GM18502 (cell line): ENCODE measurements at regions not wholly inside any gene's neighbourhood (a gene's known extent, or its start where the extent isn't known, plus 50 kb on each side); places are given as distances from the start of the nearest gene placed in this dataset.

ENCODE experiments used
- ATAC-seq: cut with Tn5 transposase; IDR thresholded peaks from one replicate; pipeline ENCODE4 v1.9.1; 2021; ENCODE audit warnings: mild to moderate bottlenecking; ENCODE audit not compliant: unreplicated experiment, poor library complexity

GRCh38 chr16:7025616-7026190, 306.9 kb upstream of the RBFOX1 start:
- no peak for ATAC-seq

GRCh38 chr16:7021653-7022275, 310.9 kb upstream of the RBFOX1 start:
- ATAC-seq: no peak

GRCh38 chr16:7017006-7017662, 315.5 kb upstream of the RBFOX1 start:
- ATAC-seq: no peak

DNA sequence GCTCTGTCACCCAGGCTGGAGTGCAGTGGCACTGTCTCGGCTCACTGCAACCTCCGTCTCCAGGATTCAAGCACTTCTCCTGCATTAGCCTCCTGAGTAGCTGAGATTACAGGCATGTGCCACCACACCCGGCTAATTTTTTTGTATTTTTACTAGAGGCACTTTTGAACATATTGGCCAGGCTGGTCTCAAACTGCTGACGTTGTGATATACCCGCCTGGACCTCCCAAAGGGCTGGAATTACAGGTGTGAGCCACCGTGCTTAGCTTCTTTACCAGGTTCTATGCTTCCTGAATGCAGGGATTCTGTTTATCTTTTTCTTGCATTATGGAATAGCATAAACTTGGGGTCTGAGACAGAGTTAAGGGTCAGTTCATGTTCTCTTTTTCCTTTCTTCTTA, 317.9 kb upstream of the RBFOX1 start:
- no peak for ATAC-seq

DNA sequence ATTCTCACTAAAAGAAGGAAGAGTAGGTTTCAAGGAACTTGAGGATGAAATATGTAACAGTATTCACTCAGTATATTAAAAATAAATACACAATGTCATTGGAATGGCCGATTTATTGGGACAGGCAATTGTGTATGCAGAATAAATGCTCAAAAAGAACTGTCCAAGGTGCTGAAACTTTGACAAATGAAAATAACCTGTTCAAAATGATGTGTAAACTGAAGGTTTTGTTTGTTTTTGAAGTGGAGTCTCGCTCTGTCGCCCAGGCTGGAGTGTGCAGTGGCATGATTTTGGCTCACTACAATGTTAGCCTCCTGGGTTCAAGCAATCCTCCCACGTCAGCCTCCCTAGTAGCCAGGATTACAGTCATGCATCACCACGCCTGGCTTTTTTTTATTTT, 318.7 kb upstream of the RBFOX1 start:
- no peak for ATAC-seq

DNA sequence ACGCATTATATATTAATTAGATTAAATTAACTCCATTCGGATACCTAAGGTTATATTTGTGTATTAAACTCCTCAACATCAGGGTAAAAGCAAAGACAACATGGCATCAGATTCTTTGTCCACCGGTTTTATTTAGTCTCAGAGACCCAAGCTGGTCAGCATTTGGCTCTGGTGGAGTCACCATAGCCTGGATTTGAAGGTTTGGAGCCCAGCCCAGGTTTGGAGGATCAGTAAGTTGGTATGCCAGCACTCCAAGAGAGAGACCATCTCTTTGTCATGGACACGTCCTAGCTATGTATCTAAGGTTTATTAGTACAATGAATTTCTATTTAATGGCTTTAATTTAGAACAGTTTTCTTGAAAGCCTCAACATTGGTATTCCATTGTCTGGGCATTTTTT, 328.4 kb upstream of the RBFOX1 start:
- ATAC-seq: no peak

DNA sequence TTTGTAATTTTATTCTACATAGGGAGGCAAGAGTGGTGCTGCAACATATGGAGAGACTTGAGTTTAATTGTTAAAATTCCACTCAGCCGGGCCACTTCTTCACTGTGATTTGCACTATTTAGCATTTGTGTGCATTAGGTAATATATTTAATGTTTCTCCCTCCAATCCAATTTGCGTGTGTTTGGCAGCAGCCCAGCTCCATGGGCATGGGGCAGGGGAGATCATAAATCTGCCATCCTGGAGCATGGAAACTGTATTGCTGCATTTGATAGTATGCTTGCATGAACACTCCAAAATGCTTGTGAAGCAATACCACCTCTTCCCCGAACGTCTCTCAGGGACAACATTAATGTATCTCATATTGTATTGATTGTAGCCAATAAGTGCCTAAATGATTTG, 339.1 kb upstream of the RBFOX1 start:
- ATAC-seq: no peak

- ATAC-seq: no peak
These were observed 343.8 kb upstream of the RBFOX1 start for GRCh38 chr16:6988846-6989245.

GRCh38 chr16:6977916-6978315, 354.7 kb upstream of the RBFOX1 start:
- no peak for ATAC-seq

GRCh38 chr16:6977291-6977690, 355.4 kb upstream of the RBFOX1 start:
- ATAC-seq: no peak

DNA sequence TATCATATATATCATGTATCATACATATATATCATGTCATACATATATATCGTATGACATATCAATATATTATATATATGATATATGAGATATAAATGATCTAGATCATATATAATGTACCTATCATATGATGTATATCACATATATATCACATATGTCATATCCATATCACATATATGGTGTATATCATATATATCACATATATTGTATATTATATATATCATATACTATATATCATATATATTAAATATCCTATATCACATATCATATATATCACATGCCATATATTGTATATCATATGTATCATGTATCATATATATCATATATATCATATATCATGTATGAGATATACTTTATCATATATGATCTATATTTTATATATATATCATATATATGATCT, 355.9 kb upstream of the RBFOX1 start:
- no peak for ATAC-seq

DNA sequence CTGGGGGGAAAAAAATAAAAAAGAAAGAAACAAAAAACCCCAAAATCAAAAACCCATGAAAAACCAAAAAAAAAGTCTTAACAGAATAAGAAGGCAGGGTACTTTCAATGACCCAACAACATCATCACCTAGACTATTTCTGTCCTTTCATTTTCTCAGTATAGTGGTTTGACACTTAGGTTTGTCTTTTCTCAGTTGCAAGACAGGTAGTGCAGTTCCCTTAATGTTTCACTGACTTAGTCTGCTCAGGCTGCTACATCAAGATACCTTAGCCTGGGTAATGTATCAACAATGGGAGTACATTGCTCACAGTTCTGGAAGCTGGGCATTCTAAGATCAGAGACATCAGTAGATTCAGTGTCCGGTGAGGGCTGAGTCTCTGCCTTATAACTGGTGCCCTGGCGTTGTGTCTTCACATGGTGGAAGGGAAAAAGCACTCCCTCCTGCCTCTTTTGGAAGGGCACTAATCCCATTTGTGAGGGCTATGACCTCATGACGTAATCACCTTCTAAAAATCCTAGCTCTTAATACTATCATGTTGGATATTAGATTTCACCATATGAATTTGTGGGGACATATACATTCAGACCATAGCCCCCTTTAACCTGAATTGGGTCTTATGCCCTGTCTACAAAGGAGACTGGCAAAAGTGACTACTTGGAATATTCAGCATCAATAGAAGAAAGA, 362.3 kb upstream of the RBFOX1 start:
- ATAC-seq: no peak

DNA sequence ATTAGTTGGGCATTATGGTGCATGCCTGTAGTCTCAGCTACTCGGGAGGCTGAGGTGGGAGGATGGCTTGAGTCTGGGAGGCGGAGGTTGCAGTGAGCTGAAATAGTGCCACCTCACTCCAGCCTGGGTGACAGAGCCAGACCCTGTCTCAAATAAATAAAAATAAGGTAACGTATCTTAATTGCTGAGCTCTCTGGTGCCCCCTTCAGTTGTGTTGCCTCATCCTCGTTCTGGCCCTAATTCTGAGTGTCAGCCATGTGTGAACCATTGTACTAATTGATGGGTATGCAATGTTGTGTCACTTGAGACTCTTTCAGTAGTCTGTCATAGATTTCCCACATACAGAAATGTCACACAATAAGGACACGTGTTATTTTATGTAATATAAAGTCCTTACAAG, 363.1 kb upstream of the RBFOX1 start:
- ATAC-seq: no peak

GRCh38 chr16:6967796-6968320, 364.8 kb upstream of the RBFOX1 start:
- ATAC-seq: no peak

DNA sequence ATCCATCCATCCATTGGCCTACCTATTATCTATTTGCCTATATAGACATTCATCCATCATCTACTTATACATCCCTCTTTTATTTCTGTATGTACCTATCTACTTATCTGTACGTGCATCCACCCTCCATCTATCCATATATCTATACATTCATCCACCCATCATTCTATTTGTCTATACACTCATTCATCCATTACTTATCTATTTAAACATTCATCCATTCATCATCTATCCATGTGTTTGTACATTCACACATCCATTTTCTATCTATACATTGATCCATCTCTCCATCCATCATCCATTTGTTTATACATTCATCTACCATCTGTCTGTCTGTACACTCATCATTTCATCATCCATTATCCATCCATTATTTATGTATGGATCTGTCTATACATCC, 365.7 kb upstream of the RBFOX1 start:
- no peak for ATAC-seq

DNA sequence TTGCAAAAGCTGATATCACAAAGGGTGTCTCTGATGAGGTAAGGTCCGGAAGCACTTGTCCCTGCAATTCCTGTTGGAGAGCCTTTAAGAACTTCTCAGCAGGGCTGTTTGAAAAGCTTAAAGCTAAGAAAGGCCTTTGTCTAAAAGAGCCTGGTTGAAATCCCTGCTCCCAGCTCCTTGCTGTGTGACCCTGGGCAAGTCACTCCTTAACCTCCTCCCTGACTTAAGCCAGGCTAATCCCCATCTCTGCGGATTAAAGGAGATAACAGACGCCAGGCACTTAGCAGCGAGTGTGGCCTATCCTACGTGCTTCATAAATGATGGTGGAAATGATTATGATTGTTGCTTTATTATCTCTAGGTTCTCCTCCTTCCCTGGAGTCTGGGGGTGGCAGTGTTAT, 368.0 kb upstream of the RBFOX1 start:
- ATAC-seq: no peak

- ATAC-seq: no peak
These were observed 370.9 kb upstream of the RBFOX1 start for GRCh38 chr16:6961704-6962103.

GRCh38 chr16:6958184-6958583, 374.5 kb upstream of the RBFOX1 start:
- ATAC-seq: no peak

DNA sequence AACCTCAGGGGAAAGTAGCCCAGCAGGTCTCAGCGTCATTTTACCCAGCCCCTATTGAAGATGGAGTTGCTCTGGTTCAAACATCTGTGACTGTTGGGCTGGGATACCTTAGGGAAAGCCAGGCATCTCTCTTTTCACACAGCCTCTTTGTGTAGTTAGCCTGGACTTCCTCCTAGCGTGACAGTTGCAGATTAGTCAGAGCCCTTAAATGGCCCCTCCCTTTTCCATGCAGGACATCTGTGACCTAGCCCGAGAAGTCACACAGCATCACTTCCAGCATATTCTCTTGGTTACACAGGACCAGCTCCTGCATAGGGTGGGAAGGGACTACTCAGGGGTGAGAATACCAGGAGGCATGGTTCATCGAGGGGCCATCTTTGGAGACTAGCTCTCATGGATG, 375.0 kb upstream of the RBFOX1 start:
- ATAC-seq: no peak

DNA sequence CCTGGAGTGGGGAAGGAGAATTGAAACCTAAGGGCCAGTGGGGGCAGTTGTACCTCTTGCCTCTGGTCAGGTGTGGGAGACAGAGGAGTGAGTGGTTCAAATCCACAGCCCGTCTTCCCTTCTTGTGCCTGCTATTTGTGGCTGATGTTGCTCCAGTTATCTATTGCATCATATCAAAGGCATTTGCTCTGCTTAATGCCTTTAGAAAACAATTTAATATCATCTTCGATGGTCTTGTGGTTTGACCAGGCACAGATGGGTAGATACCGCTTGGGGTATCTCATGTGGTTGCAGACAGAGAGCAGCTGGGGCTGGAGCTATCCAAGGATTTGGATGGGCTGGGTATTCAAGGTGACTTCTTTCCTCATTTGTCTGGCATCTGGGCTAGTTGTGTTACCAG, 376.1 kb upstream of the RBFOX1 start:
- ATAC-seq: no peak

DNA sequence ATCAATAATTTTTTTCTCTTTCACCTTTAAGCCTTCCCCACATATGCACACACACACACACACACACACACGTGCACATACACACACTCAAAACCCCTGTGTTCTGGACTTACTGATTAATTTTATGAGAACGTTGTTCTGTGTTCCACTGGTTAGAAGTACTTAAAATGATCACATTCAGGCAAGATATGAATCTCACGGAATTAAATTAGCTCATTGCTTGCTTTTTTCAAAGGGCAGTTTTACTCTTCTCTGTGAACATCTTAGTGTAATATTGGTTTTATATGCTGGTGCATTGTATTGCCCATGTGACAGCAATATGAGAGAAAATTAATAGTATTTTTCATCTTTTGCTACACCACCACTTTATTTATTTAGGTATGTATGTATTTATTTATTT, 377.3 kb upstream of the RBFOX1 start:
- ATAC-seq: no peak
